Choroid plexus epithelial cell (primary cell): ENCODE measurements at regions not wholly inside any gene's neighbourhood (a gene's known extent, or its start where the extent isn't known, plus 50 kb on each side); places are given as distances from the start of the nearest gene placed in this dataset.

Experiments
- DNase-seq: peaks from one replicate; pipeline ENCODE4 v3.0.0-alpha.2; 2010; ENCODE audit warnings: low read depth
- H3K4me3 ChIP-seq: 2 replicates; pipeline ENCODE4 v1.5.1; 2011; ENCODE audit warnings: low read depth, mild to moderate bottlenecking, control low read depth, low read length, moderate library complexity
- TF ChIP-seq, protein P1 (sequence below): conservative IDR thresholded peaks from 2 replicates; pipeline ENCODE4 v1.5.1; 2011; ENCODE audit warnings: low read depth, mild to moderate bottlenecking, control low read depth, inconsistent platforms, low read length, moderate library complexity

DNA sequence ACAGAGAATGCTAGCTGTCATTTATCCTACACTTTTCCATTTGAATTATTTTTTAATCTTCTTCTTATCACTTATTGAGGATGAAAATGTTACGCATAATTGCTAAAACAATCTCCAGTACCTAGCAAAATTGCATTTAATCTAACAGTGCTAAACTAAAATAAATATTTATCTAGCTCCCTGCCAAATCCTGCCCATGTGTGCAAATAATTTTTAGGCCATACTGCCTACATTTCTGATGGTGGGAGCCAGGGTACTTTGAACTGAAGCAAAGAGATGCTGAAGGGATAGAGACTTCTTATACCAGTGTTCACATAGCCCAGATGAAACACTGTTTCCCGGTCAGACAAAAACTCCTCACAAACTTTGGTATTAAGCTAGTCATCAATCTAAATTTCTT is 1268.7 kb upstream of the PCDH20 start:
- no peak overlapping the region for H3K4me3 ChIP-seq
- DNase-seq, result no peak
- TF ChIP-seq, protein P1, sequence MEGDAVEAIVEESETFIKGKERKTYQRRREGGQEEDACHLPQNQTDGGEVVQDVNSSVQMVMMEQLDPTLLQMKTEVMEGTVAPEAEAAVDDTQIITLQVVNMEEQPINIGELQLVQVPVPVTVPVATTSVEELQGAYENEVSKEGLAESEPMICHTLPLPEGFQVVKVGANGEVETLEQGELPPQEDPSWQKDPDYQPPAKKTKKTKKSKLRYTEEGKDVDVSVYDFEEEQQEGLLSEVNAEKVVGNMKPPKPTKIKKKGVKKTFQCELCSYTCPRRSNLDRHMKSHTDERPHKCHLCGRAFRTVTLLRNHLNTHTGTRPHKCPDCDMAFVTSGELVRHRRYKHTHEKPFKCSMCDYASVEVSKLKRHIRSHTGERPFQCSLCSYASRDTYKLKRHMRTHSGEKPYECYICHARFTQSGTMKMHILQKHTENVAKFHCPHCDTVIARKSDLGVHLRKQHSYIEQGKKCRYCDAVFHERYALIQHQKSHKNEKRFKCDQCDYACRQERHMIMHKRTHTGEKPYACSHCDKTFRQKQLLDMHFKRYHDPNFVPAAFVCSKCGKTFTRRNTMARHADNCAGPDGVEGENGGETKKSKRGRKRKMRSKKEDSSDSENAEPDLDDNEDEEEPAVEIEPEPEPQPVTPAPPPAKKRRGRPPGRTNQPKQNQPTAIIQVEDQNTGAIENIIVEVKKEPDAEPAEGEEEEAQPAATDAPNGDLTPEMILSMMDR, result no peak

DNA sequence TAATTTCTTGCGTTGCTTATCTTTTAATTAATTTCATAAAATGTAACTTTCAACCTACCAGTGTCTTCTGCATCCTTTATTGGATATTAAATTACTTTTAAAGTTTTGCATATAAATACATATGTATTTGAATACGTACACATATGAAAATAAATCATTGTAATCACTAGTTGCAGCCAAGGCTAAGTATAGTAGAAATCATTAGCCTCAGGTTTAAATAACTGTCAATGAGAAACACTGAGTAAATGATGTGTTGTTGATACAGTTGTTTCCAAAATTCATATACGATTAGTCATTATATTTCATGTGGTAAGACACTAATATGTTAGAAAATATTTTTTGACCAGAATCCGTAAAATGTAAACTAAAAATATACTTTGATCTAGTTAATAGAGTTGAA is 1267.1 kb upstream of the PCDH20 start:
- no peak overlapping the region for H3K4me3 ChIP-seq
- DNase-seq, result peak; percentile 1
- TF ChIP-seq, protein P1, result no peak

DNA sequence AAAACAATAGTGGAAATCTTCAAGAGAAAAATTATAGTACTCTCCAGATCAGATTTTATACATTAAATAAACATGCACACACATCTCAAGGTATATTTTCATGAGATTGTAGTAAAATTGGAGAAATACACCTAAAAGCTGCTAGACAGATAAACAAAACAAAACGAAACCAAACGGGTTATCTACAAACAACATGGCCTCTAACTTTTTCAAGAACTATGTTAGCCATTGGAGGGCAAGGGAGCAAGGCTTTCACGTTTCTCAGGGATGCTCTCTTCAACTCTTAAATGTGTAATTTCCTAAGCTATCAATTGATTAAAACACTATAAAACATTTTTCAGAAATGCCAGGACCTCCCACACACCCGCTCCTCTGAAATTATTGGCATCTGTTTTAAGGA is 1262.4 kb upstream of the PCDH20 start:
- DNase-seq, result peak; percentile 8
- H3K4me3 ChIP-seq, result peak overlapping the region; percentile 34
- TF ChIP-seq, protein P1, result no peak

DNA sequence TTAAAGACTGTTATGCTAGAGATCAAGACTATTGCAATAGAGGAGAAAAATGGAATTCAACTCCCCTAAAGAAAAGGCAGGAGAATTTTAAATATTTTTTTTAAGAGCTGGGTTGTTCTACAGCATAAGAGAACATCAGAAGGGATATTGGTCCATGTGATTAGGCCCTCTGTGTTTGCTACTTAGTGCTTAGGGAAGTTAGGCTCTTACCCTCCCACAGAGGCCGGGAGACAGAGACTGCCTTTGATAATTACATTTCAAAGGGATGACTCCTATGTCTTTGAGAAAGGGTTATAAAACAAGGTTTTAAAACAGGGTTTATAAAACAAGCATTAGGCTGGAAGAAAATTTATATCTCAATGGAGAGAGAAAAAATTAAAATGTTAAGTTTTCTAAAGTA is 1248.1 kb upstream of the PCDH20 start:
- DNase-seq, result no peak
- H3K4me3 ChIP-seq, result no peak overlapping the region
- TF ChIP-seq, protein P1, result no peak

DNA sequence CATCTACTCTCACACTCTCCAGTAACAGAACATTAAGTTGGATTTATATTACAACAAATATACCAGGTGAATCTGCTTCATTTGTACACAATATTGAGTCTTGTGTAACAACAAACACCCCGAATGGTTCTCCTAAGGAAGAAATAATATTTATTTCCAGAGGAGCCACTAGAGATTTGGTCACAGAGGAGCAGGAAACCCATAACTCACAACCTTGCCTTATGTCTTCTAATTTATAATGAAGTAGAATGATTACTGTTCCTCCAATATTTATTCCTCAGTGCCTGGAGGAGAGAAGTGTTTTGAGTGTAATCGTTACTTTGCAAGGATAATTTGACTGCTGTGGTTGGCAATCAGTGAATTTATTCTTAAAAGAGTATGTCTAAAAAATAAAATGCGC is 1243.7 kb upstream of the PCDH20 start:
- DNase-seq, result no peak
- H3K4me3 ChIP-seq, result no peak overlapping the region
- TF ChIP-seq, protein P1, result no peak

DNA sequence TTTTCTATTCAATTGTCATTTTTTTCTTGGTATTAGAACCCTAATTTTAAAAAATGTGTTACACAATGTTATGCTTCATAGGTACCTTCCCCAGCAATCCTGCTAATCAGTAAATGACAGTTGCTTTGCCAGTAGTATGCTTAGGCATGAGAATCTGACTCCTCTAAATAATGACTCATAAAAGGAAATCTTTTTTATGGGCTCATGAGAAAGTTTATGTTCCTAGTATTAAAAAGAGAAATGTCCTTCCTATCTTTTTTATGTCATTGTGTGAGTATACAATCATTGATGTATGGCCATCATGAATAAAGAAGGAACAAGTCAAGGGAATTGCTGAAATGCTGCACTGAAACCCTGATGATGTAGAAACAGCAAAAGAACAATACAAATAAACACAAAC is 1237.7 kb upstream of the PCDH20 start:
- TF ChIP-seq, protein P1, result no peak
- peak; percentile 4 for DNase-seq
- no peak overlapping the region for H3K4me3 ChIP-seq

DNA sequence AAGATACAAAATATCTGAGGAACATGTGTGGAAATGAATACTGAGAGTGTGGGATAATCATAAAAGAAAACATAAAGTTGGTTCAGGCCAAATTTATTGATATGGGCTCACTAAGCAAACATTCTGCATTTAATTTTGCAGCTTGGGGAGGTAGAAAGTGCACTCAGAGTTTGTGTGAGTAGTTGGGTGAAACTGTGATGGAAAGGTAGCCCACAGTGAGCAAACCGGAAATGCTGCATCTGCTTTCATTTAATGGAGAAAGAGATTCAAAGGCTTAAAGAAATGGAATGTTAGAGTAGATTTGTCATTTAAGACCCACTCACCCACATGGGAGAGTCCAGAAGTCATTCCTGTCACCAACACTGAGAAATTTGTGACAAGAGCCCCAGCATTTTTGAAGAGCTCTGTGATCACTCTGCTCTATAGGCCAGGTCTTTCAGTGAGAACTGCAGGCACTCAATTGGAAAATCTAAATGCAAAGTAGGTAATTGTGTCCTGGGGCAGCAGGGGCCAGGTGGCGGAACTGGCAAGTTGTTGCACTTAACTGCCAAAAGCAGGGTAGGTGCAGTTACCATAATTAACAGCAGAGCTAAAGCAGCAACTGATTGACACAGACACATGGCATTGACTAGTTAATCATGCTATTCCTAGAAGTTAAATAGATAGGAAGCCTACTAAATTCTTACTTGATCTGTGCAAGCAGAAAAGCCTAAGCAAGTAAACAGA is 1228.3 kb upstream of the PCDH20 start:
- TF ChIP-seq, protein P1, result no peak

More for the DNA sequence above, 1228.3 kb upstream of the PCDH20 start:
- no peak overlapping the region for H3K4me3 ChIP-seq
- no peak for DNase-seq
